GM18498 (cell line): ENCODE measurements at regions not wholly inside any gene's neighbourhood (a gene's known extent, or its start where the extent isn't known, plus 50 kb on each side); places are given as distances from the start of the nearest gene placed in this dataset.

Experiments used
- ATAC-seq: cut with Tn5 transposase; IDR thresholded peaks from one replicate; pipeline ENCODE4 v1.9.1; 2021; ENCODE audit warnings: mild to moderate bottlenecking, moderate library complexity; ENCODE audit not compliant: unreplicated experiment

DNA sequence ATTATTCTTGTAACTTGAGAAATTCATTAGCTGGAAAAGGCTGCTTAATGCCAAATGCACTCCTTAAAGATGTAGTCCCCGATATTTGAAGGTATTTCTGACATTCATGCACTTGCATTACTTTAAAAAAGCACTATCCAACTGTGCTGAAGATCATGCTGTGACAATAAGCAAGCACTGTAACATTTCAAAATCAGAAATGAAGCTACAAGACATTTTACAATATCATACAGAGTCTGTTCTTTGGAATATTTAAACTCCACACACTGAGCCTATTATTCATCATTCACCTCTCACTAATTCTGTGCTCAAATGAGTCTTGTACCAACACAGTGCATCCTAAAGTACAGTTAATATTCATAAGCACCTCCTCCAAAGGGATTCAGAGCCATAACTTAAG lies 413.2 kb downstream of the CETN3 start:
- ATAC-seq, result no peak

DNA sequence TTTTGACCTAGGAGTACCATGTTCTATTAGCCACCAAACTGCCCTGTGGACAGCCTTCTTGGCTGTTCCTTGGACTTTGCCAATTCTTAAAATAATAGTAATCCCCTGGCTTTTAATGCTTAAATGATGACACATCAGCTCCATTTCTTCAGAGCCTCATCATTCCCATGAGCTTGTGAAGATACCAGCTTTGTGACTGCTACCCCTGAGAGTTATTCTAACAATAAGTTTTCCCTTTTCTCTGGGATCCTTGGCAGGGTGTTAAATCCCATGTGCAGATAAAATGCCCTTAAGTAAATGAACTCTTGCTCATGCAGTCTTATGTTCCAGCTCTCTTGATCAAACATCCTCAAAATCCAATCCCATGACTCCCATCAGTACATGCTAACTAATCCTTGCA lies 415.3 kb downstream of the CETN3 start:
- no peak for ATAC-seq

DNA sequence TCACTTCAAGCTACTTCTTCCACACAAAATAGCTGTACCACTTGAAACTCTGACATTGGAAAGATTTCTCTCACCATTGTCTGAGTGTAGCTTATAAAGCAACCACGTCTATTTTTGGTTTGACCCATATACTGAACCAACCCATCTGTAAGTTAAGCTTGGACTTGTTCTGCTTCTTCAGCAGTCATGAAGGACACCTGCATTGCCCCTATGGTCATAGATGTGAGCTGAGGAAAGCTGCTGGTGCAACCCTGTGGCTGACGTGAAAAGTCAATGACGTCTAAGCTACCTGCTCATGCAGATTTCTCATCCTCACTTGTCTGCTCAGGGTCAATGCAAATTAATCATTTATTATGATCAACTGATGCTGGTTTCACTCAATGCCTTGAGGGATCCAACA lies 417.4 kb downstream of the CETN3 start:
- no peak for ATAC-seq

DNA sequence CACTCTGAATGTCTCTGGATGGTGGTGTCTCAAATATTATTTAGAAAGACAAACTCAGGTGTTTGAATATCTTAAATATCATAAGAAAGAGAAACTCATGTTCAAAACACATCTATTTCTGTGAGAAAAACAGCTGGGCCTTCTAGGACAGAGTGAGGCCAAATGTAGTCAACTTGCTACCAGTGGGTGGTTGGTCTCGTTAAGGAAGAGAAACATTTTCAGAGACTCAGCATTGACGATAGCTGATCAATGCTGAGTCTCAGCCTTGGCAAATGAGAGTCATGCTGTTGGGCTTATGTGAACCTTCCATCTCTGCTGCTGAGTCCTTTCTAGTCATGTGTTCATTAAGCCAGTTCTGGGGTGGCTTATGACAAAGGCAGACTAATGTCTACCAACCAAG lies 418.0 kb downstream of the CETN3 start:
- no peak for ATAC-seq

DNA sequence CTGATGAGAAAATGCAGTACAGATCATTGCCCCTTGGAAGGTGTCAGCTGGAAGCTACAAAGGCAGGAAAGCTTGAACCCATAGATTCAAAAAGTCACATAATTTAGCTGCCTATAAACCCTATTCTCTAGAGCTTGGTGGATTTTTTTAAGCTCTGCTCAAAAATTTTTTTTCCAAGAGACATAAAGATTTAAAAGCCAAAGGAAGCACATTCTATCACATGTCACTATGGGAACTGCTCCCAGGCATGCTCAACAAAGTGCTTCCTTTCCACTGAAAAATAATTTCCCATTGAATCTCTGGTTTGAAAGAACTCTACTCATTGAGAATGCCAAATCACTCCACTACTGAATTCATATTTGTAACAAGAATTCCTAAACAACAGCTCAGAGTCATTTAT lies 419.8 kb downstream of the CETN3 start:
- no peak for ATAC-seq

DNA sequence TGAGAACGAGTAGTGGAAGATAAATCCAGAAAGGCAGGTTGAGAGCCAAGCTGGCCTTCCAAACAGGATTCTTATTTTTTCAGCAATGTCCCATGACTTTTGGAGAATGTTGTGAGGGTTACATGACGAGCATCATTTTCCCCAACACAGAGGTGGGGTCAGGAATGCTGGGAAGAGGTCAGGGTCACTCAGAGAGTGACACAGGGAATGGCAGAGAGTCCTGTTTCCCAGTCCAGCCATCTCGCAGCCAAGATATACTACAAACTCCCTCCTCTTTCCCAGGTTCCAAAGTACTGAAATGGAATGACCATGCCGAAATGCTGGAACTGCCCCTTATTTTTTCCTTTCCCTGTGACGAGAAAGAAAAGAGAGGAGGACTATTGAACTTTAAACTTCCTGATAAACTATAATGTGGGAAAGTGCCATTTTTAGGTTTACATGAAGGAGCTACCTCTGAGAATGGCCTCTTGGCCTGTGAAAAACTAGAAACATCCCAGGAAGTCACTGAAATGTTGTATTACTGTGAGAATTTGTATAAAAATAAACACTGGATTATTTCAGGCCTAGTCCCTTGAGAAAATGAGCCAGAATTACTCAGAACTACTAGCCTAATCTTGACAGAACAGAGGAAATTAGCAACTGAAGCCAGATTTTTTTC lies 420.4 kb downstream of the CETN3 start:
- no peak for ATAC-seq

DNA sequence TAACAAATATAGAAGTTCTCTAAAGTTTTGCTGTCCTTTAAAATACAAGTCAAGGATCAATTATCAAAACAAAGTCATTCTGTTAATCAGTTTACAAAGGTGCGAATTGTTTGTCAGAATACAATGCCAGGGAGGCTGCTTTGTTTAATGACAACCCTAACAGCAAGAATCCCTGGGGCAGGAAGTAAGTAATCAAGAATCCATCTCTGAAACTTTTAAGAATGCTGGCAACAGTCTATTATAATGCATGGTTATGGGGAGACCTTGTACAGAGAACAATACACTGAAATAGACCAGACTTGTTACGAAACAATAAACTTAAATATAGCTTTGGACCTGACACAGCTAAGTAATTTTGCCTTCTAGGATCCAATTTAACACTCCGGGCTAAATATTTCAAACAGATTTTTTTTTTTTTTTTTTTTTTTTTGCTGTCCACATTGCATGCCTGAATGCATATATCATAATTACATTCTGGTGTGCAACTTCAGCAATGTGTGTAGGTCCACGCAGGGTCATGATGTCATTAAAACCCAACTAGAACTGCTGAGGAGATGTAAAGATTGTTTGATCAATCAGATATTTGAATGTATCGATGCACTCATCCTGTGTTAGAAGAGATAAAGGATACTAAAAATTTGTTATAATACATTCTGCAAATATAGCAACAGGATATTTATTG lies 421.3 kb downstream of the CETN3 start:
- no peak for ATAC-seq

DNA sequence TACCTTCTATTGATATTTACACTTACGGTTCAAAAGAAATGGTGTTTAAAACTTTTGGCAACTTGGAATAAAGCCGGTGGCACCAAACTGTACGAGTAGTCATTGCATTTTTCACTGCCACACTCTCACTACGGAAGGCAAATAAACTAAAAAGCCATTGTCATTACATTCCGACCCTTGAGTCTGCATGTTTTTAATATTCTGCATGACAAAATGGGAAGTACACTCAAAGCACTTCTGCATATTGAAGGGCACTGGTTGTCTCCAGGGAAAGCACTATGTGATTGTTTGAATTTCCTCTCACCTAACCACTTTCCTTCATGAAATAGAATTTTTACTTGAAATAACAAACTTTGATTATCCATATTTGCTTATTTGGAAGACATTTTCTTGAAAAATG lies 426.3 kb downstream of the CETN3 start:
- ATAC-seq, result no peak

DNA sequence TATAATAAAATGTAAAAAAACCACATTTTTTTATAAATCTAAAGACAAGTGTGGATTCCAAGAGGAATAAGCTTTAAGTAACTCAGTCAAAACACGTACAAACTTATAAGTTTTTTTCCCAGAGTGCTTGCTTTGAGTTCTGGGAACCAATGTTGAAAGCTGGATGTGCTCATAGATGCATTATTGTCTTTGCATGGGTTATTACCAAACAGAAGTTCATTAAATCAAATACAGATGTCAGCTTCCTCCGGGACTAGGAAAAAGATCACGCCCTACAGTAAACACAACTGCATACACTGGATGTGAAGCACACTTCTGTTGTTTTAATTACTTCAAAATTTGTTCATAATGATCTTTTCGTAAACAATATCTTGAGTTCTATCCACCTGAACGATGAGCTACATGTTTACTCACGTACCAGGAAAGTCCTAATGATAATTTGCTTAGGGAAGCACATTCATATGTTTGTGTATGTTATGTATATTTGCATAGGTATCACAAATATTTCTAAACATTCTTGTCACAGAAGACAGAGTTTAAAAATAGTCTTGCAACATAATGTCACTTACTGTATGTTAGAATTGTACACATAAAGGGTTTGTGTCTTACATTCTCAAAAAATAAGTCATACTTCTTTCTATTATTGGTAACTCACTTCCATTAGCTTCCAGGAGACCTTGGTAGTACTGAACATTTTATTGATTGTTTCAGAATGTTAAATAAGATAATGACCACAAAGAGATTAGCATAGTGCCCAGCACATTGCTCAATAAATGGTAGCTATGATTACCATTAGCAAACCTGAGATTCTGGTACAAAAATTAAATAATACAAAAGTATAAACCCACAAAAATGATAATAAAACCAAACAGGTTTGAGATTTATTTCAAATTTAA lies 427.4 kb downstream of the CETN3 start:
- no peak for ATAC-seq

DNA sequence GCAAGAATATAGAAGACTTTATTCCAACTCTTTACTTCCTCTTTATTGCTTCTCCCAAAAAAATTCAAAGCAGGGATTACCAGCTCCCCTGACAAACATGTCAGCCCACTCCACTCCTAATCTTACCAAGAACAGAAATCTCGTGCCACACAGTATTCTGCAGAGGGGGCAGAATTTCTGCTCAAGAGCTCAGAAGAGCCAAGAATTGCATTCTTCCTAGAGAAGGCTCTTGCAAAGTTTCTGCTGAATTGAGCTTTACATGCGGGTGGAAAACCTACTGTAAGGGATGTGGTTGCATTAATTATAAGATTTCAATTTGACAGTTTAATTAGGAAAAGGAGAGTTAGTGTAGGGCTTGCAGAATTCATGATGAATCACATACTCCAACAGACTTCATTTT lies 428.5 kb downstream of the CETN3 start:
- ATAC-seq, result no peak

DNA sequence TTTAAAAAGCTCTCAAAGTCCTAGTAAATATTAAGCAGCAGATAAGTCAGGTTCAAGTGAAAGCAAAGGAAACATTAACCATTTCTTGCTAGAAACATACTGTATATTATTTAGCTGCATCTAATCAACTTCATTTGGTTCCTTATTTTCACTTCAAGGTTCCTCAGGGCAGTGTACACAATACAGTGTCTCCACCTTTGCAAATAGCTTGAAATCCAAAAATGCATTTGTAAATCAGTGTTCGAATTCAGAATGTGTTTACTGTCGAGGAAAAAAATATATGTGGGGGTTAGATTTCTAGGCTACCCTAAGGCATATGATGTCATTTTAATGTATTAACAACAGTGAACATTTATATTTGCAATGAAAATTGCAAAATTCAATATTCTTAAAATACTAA lies 436.0 kb downstream of the CETN3 start:
- ATAC-seq, result no peak

DNA sequence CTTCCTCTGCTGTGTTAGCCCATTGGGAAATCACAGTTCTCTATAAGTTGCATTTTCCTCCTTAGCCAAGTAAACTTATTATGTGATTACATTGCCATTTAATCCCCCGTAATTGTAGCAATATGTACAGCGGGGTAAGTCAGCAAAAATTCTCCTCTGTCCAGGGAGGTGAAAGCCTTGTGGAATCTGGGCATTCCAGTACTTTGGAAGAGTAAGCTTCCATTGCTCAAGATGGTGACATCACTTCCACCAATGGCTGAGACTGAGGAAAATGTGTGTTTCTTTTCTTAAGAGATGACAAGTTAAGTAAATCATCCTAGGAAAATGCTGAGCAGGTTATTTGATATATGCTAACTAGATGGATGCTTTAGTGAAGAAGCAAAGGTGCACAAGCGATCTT lies 436.7 kb downstream of the CETN3 start:
- no peak for ATAC-seq

DNA sequence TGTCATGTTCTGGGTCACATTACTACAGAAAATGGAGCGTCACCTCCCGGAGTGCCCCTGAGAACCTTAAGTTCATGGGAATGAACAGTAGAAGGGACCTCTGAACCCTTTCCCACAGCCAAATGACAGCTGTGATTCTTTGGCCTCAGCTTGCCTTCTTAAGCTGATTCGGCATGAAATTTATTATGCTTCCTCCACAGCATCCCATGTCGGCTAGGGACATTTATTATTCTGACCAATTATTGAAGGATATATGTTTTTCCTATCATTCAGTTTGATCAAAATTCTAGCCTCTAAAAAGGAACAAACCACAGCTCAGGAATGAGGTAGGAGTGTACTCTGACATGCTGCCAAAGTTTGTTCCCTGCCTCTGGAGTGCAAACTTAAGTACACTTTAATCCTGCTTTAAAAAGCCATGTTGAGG lies 440.6 kb downstream of the CETN3 start:
- ATAC-seq, result no peak

DNA sequence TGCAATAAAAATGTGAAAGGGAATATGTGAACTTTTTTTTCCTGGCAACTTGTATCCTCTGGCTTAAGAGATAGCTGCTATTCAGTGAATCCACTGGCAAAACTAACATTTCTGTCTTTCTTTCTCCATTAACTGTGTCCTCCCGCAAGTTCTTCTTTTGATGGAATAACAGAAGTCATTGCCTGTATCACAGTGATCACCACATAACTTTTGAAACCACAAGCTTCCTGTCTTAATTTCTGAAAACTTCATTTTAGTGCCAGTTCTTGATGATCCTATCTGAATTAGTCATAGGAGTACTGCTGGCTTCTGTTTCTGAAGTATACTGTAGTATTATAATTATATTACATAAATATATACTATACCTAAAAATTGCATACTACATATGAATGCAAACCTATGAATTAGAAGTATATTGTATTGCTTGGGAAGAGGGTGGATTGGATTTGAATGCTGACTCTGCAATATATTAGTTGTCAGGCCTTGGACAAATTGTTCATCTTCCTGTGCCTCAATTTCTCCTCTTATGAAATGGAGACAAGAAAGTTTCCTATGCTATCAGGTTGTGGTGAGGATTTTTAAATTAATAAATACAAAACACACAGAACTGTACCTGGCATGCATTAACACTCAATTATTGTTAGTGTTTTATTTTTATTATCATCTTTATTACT lies 441.6 kb downstream of the CETN3 start:
- no peak for ATAC-seq

DNA sequence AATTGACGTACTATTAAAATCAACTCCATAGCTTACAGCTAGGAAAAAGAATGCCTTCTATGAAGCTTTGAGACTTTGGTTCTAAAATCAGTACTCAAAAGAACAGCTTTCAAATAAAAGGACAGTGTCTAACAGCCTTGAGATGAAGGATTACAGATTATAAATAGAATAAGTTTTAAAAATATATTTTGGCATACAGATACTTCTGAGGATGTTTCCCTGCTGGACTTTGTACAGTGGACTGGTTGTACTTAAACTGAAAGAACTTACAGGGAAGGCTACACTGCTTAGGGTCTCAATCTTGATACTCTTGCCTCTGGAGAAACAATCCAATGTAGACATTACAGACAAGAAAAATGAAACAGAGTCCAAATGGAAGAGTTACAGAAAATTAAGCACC lies 452.7 kb downstream of the CETN3 start:
- ATAC-seq, result no peak

DNA sequence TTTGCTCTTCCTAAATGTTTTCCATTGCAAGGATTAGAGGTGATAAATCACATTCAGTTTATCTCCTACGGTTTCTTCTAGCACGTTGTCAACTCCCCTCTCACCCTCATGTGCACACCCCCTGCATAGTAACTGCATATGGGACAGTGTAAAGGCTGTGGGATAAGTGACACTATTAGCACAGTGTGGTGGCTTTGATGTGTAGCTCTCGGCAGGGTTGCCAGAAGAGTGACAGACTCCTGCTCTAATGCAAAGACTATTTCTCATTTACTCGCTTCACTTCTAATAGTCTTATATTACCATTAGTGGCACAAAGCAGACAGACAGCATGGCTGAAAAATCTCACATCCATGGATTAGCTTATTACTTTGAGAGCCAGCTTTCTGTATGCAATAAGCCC lies 454.6 kb downstream of the CETN3 start:
- no peak for ATAC-seq

DNA sequence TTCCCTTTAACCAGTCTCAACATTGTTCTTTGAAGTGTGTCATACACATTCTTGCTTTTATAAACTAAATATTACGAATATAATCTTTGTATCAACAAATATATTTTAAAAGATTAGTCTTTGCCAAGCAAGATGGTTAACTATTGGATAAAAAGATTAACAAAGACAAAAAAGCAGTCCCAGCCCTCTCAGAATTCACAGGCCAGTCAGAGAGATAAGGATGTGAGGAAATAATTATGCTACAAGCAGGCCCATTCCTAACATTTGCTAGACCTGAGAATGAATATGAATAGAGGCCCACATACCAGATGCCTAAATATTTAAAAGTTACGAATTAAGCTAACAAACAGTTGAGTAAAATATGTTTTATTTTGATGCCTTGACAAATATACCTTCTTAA lies 457.7 kb downstream of the CETN3 start:
- ATAC-seq, result no peak

DNA sequence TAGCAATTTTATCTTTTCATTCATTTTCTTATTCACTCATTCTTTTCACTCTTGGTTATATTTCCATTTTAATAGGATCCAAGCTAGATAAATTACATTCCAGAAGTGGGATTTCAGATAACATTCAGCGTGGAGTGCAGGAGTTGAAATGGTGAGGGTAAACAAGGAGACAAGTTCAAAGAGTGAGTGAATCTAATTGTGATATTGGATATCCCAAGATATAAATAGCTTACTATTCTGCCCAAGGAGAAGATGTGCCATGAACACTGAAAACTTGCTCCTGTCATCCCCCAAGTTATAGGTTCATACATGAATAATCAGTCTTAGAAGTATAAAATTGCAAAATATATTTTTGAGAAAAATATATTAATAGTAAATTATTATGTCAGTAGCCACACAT lies 459.3 kb downstream of the CETN3 start:
- no peak for ATAC-seq

DNA sequence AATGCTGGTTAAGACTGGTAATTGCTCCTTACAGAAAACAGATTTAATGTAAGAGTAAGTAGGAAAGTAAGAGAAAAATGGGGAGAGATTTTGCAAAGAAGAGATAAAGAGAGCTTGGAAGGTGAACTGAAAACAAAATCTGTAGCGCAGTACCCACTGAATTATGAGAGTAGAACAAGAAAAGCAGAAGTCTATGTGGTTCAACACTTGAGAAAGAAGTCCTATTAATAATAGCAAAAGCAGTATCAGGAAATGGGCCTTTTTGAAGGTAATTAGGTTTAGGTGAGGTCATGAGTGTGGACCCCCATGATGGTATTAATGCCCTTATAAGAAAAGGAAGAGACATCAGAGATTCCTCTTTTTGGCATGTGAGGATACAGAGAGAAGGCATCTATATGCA lies 460.6 kb downstream of the CETN3 start:
- ATAC-seq, result peak; percentile 80

DNA sequence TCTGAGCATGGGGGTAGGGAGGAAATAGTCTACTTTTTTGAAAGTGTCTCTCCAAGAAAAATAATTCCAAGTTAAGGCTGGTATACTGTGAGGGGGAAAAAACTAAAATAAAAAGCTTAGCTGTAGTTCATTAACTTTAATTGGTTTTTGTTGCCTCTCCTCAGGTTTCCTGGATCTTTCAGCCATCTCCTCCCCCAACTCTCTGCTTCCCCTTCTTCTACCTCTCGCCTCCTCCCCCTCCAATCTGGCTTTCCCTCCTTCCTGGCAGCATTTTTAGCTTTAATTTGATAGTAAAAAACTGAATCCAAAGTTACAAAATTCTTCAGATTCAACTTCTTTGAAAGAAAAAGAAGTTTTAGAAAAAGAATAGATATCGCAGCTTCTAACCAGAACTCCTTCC lies 462.6 kb downstream of the CETN3 start:
- no peak for ATAC-seq

DNA sequence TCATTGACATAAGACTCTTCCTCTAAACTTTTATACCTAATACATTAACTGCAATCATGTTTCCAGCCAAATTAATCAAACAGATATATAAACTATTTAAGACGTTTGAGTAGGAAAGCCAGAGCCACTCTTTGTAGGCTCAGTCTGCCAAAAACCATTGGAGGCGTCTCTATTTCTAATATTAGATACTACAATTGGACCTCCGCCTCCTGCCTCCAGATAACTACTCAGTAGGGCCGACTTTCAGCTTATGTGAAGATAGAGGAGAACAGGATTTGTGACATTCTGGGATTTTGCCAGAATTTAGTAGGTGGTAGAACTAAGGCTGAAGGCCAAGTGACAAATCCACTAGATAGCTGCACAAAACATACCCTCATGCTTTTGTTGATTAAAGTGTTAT lies 463.0 kb downstream of the CETN3 start:
- no peak for ATAC-seq
